ENCODE measurements at regions not wholly inside any gene's neighbourhood (a gene's known extent, or its start where the extent isn't known, plus 50 kb on each side); places are given as distances from the start of the nearest gene placed in this dataset.

GRCh38 chr1:189696297-189696696, 781.4 kb downstream of the BRINP3 start:
- Histone ChIP-seq H3K27ac (ENCODE audit: low read length) (no peak overlapping the region), H3K9me2 (ENCODE audit: insufficient read depth, low read length) (no peaks in the 10 kb centered on the region), H4K20me1 (ENCODE audit: insufficient read depth) (no peaks in the 10 kb centered on the region), H3F3A (ENCODE audit: insufficient read depth, low read length, poor library complexity, severe bottlenecking) (no peaks in the 10 kb centered on the region), H3K27me3 (ENCODE audit: insufficient read depth, low read depth, low read length) (no peaks in the 10 kb centered on the region), H3K9ac (ENCODE audit: low read length) (no peak overlapping the region), H2AFZ (ENCODE audit: low read depth, low read length) (no peak overlapping the region), H3K4me2 (ENCODE audit: low read length) (no peak overlapping the region), H3K79me2 (replicated peaks; ENCODE audit: insufficient read depth, low read length) (no peaks in the 10 kb centered on the region), H3K9me3 (ENCODE audit: low read length) (no peaks in the 10 kb centered on the region), H3K4me3 (ENCODE audit: low read length) (no peak overlapping the region), H3K36me3 (ENCODE audit: insufficient read depth, low read length) (no peaks in the 10 kb centered on the region)
- TF ChIP-seq SMC3 (conservative IDR thresholded peaks at IDR 0.05; ENCODE audit: poor library complexity): no peak
- no peak for TF ChIP-seq EZH2 (IDR thresholded peaks at IDR 0.05; ENCODE audit: borderline replicate concordance, insufficient read depth, low read length, poor library complexity, severe bottlenecking)
- no peak for TF ChIP-seq EP300 (conservative IDR thresholded peaks at IDR 0.05; ENCODE audit: poor library complexity, severe bottlenecking)
- no peak for TF ChIP-seq TAF1 (IDR thresholded peaks at IDR 0.05; ENCODE audit: low read depth)
- no peak for TF ChIP-seq CTCF (IDR thresholded peaks at IDR 0.05; ENCODE audit: poor library complexity, severe bottlenecking)
- TF ChIP-seq RAD21 (conservative IDR thresholded peaks at IDR 0.05): no peak

GRCh38 chr1:189697113-189697512, 780.6 kb downstream of the BRINP3 start:
- no peak overlapping the region for H3K27ac ChIP-seq (ENCODE audit: low read length)
- no peaks in the 10 kb centered on the region for H3K79me2 ChIP-seq (replicated peaks; ENCODE audit: insufficient read depth, low read length)
- H3K27me3 ChIP-seq (ENCODE audit: insufficient read depth, low read depth, low read length): no peaks in the 10 kb centered on the region
- H4K20me1 ChIP-seq (ENCODE audit: insufficient read depth): no peaks in the 10 kb centered on the region
- no peak overlapping the region for H2AFZ ChIP-seq (ENCODE audit: low read depth, low read length)
- H3K9ac ChIP-seq (ENCODE audit: low read length): no peak overlapping the region
- H3F3A ChIP-seq (ENCODE audit: insufficient read depth, low read length, poor library complexity, severe bottlenecking): no peaks in the 10 kb centered on the region
- H3K9me2 ChIP-seq (ENCODE audit: insufficient read depth, low read length): no peaks in the 10 kb centered on the region
- no peaks in the 10 kb centered on the region for H3K36me3 ChIP-seq (ENCODE audit: insufficient read depth, low read length)
- H3K9me3 ChIP-seq (ENCODE audit: low read length): no peaks in the 10 kb centered on the region
- H3K4me3 ChIP-seq (ENCODE audit: low read length): no peak overlapping the region
- H3K4me2 ChIP-seq (ENCODE audit: low read length): no peak overlapping the region
- TF ChIP-seq SMC3 (conservative IDR thresholded peaks at IDR 0.05; ENCODE audit: poor library complexity): no peak
- no peak for TF ChIP-seq EP300 (conservative IDR thresholded peaks at IDR 0.05; ENCODE audit: poor library complexity, severe bottlenecking)
- no peak for TF ChIP-seq POLR2AphosphoS5 (IDR thresholded peaks at IDR 0.05)

- Histone ChIP-seq H3K27ac (ENCODE audit: low read length) (no peak overlapping the region), H3K9me2 (ENCODE audit: insufficient read depth, low read length) (no peaks in the 10 kb centered on the region), H4K20me1 (ENCODE audit: insufficient read depth) (no peaks in the 10 kb centered on the region), H3K4me2 (ENCODE audit: low read length) (no peak overlapping the region), H3F3A (ENCODE audit: insufficient read depth, low read length, poor library complexity, severe bottlenecking) (no peaks in the 10 kb centered on the region), H3K36me3 (ENCODE audit: insufficient read depth, low read length) (no peaks in the 10 kb centered on the region), H3K4me3 (ENCODE audit: low read length) (no peak overlapping the region), H2AFZ (ENCODE audit: low read depth, low read length) (no peak overlapping the region), H3K9me3 (ENCODE audit: low read length) (no peaks in the 10 kb centered on the region), H3K79me2 (replicated peaks; ENCODE audit: insufficient read depth, low read length) (no peaks in the 10 kb centered on the region), H3K9ac (ENCODE audit: low read length) (no peak overlapping the region), H3K27me3 (ENCODE audit: insufficient read depth, low read depth, low read length) (no peaks in the 10 kb centered on the region)
- no peak for TF ChIP-seq REST (IDR thresholded peaks at IDR 0.05; ENCODE audit: borderline replicate concordance)
- TF ChIP-seq EZH2 (IDR thresholded peaks at IDR 0.05; ENCODE audit: borderline replicate concordance, insufficient read depth, low read length, poor library complexity, severe bottlenecking): no peak
- no peak for TF ChIP-seq MXI1 (conservative IDR thresholded peaks at IDR 0.05; ENCODE audit: poor library complexity, severe bottlenecking)
- TF ChIP-seq EP300 (conservative IDR thresholded peaks at IDR 0.05; ENCODE audit: poor library complexity, severe bottlenecking): no peak
- TF ChIP-seq SMC3 (conservative IDR thresholded peaks at IDR 0.05; ENCODE audit: poor library complexity): no peak
- TF ChIP-seq CTCF (IDR thresholded peaks at IDR 0.05; ENCODE audit: poor library complexity, severe bottlenecking): no peak
- no peak for TF ChIP-seq TAF1 (IDR thresholded peaks at IDR 0.05; ENCODE audit: low read depth)
- TF ChIP-seq RAD21 (conservative IDR thresholded peaks at IDR 0.05): no peak
- no peak for TF ChIP-seq POLR2AphosphoS5 (IDR thresholded peaks at IDR 0.05)
Observed at GRCh38 chr1:189701606-189702005, 776.1 kb downstream of the BRINP3 start.
